ENCODE measurements at regions not wholly inside any gene's neighbourhood (a gene's known extent, or its start where the extent isn't known, plus 50 kb on each side); places are given as distances from the start of the nearest gene placed in this dataset.
A peak's percentile ranks its signal among the peaks of the same experiment; 100 is the strongest.

GRCh38 chr1:56424744-56425493, 154.4 kb downstream of the PLPP3 start:
- peak in 2 of 42 donors; percentile 20 to 49 for DNase-seq
- intact Hi-C loops (cut with DNase I), result no loop called here

- intact Hi-C loops (cut with DNase I), result no loop called here
- no peak for DNase-seq
These were observed 155.6 kb downstream of the PLPP3 start for GRCh38 chr1:56423716-56424115.

- intact Hi-C loops (cut with DNase I), result no loop called here
These were observed 161.2 kb downstream of the PLPP3 start for GRCh38 chr1:56418151-56418631.

GRCh38 chr1:56417646-56418045, 161.7 kb downstream of the PLPP3 start:
- intact Hi-C loops (cut with DNase I), result no loop called here
- no peak for DNase-seq

More at GRCh38 chr1:56418151-56418631, 161.2 kb downstream of the PLPP3 start:
- DNase-seq, result no peak

GRCh38 chr1:56416495-56416894, 162.9 kb downstream of the PLPP3 start:
- DNase-seq, result no peak
- intact Hi-C loops (cut with DNase I), result no loop called here

- DNase-seq, result no peak
- intact Hi-C loops (cut with DNase I), result no loop called here
These were observed 163.6 kb downstream of the PLPP3 start for GRCh38 chr1:56415720-56416119.

- no peak for DNase-seq
- intact Hi-C loops (cut with DNase I), result no loop called here
These were observed 164.1 kb downstream of the PLPP3 start for GRCh38 chr1:56415258-56415657.

GRCh38 chr1:56414728-56415224, 164.6 kb downstream of the PLPP3 start:
- intact Hi-C loops (cut with DNase I), result no loop called here
- no peak for DNase-seq

- no peak for DNase-seq
- intact Hi-C loops (cut with DNase I), result no loop called here
These were observed 165.6 kb downstream of the PLPP3 start for GRCh38 chr1:56413671-56414199.

GRCh38 chr1:56411484-56412180, 167.7 kb downstream of the PLPP3 start:
- peak in 26 of 42 donors; percentile 5 to 67 (median 34) for DNase-seq
- intact Hi-C loops (cut with DNase I), result no loop called here

- DNase-seq, result no peak
- intact Hi-C loops (cut with DNase I), result no loop called here
These were observed 168.3 kb downstream of the PLPP3 start for GRCh38 chr1:56411021-56411420.

- no peak for DNase-seq
- intact Hi-C loops (cut with DNase I), result no loop called here
These were observed 169.0 kb downstream of the PLPP3 start for GRCh38 chr1:56410405-56410804.

GRCh38 chr1:56409112-56409691, 170.2 kb downstream of the PLPP3 start:
- intact Hi-C loops (cut with DNase I), result no loop called here
- no peak for DNase-seq

GRCh38 chr1:56406821-56407220, 172.5 kb downstream of the PLPP3 start:
- intact Hi-C loops (cut with DNase I), result no loop called here
- DNase-seq, result no peak

GRCh38 chr1:56404561-56405030, 174.8 kb downstream of the PLPP3 start:
- intact Hi-C loops (cut with DNase I), result no loop called here
- DNase-seq, result no peak

GRCh38 chr1:56404066-56404465, 175.3 kb downstream of the PLPP3 start:
- intact Hi-C loops (cut with DNase I), result no loop called here
- DNase-seq, result no peak

GRCh38 chr1:56403321-56403720, 176.0 kb downstream of the PLPP3 start:
- intact Hi-C loops (cut with DNase I), result no loop called here
- DNase-seq, result no peak

GRCh38 chr1:56401191-56401590, 178.2 kb downstream of the PLPP3 start:
- intact Hi-C loops (cut with DNase I), result no loop called here
- DNase-seq, result no peak

- intact Hi-C loops (cut with DNase I), result no loop called here
- no peak for DNase-seq
These were observed 178.8 kb downstream of the PLPP3 start for GRCh38 chr1:56400526-56400925.

- intact Hi-C loops (cut with DNase I), result no loop called here
- DNase-seq, result no peak
These were observed 179.6 kb downstream of the PLPP3 start for GRCh38 chr1:56399795-56400194.
